Effector memory CD4-positive, alpha-beta T cell (primary cell): ENCODE measurements at regions not wholly inside any gene's neighbourhood (a gene's known extent, or its start where the extent isn't known, plus 50 kb on each side); places are given as distances from the start of the nearest gene placed in this dataset.

Source experiments
- DNase-seq, 3 donors: peaks; one replicate each; pipeline ENCODE4 v3.0.0-alpha.2; 2020
- H3K27ac ChIP-seq: 2 replicates; pipeline ENCODE4 v1.7.0; 2013; ENCODE audit warnings: mild to moderate bottlenecking, low read length, moderate library complexity; ENCODE audit not compliant: insufficient read depth, poor library complexity, severe bottlenecking
- H3K27me3 ChIP-seq: replicated peaks from 2 replicates; pipeline ENCODE4 v1.7.0; 2013; ENCODE audit warnings: mild to moderate bottlenecking, low read length; ENCODE audit not compliant: insufficient read depth, control insufficient read depth, poor library complexity, severe bottlenecking
- H3K36me3 ChIP-seq: 2 replicates; pipeline ENCODE4 v1.7.0; 2013; ENCODE audit warnings: mild to moderate bottlenecking, low read length, moderate library complexity; ENCODE audit not compliant: control insufficient read depth, insufficient read depth
- H3K4me1 ChIP-seq: 2 replicates; pipeline ENCODE4 v1.7.0; 2013; ENCODE audit warnings: low read length, mild to moderate bottlenecking; ENCODE audit not compliant: control insufficient read depth, insufficient read depth, poor library complexity, severe bottlenecking
- H3K4me3 ChIP-seq: 2 replicates; pipeline ENCODE4 v1.7.0; 2013; ENCODE audit warnings: low read length, low read depth, mild to moderate bottlenecking; ENCODE audit not compliant: insufficient read depth, poor library complexity, severe bottlenecking
- H3K9me3 ChIP-seq: 2 replicates; pipeline ENCODE4 v1.7.0; 2013; ENCODE audit warnings: mild to moderate bottlenecking, low read length, moderate library complexity; ENCODE audit not compliant: control insufficient read depth

DNA sequence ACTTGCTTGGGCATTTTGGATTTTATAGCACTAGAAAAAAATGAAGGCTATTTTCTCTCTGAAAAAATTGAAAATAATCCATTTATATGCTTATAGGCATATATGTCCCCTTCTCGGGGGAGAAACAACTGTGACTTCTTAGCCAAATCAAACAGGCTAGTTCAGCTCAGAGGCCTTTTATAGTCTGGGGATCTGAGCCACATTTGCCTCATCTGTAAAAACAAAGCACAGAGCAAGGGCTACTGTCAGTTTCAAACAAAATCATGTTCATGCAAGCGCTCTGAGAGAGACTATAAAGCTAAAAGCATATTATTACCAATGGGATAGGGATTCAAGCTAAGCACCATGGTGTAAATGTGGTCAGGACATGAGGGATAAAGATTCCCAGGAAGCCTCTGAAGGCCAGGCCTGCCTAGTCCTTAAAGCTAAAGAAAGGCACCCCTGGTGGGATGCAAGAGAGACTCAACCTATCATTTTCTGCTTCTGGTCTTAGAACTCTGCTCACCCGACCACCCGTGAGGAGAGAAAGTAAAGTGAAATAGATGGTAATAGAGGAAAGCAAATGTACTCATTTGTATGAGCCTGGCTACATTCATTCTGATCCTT, 51.0 kb upstream of the IL12A start:
- no peaks in the 10 kb centered on the region for H3K9me3 ChIP-seq
- no peaks in the 10 kb centered on the region for H3K27me3 ChIP-seq
- no peaks in the 10 kb centered on the region for H3K36me3 ChIP-seq
- no peak overlapping the region for H3K27ac ChIP-seq
- no peak for DNase-seq
- H3K4me1 ChIP-seq = no peaks in the 10 kb centered on the region
- H3K4me3 ChIP-seq = no peak overlapping the region

DNA sequence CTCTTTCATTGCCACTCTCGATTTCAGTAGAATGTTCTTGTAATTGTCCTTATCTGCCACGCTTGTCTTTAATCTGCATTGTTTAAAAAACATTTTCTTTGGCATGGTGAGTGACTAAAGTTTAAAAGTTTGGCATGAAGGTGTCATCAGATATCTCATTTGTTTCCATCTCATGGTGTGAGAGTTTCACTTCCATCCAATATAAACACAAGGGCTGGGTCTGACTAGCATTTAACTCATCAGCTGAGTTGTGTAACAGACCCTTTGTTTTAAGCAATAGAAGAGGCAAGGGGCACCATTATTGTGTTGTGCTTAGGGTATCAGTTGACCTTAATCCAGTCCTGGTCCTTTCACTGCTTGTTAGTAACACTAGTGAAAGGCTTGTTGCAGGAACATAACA, 49.9 kb upstream of the IL12A start:
- H3K27ac ChIP-seq = no peak overlapping the region
- H3K36me3 ChIP-seq = no peaks in the 10 kb centered on the region
- no peaks in the 10 kb centered on the region for H3K4me1 ChIP-seq
- no peak for DNase-seq
- H3K27me3 ChIP-seq = no peaks in the 10 kb centered on the region
- no peak overlapping the region for H3K4me3 ChIP-seq
- H3K9me3 ChIP-seq = no peaks in the 10 kb centered on the region
